ENCODE measurements at regions not wholly inside any gene's neighbourhood (a gene's known extent, or its start where the extent isn't known, plus 50 kb on each side); places are given as distances from the start of the nearest gene placed in this dataset.
"Not testable (repeated sequence)": the region's sequence is repeated elsewhere in the genome, so short reads cannot be mapped to it uniquely, and the experiment has no call there.

DNA sequence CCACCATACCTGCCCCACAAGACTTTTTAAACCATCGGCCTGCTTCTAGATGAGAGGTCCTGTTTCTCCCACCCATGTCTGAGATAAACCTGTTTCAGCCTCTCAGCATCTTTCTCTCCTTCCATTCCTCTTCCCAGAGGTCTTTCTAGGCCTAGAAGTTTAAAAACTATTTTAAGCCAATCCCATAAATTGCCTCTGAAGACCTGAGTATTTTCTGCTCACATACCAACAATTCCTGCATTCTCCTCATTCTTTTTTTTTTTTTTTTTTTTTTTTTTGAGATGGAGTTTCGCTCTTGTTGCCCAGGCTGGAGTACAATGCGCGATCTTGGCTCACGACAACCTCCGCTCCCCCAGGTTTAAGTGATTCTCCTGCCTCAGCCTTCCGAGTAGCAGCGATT is 262.9 kb upstream of the AUTS2 start:
- DNase-seq (ENCODE audit: low read depth), result no peak

- DNase-seq (ENCODE audit: low read depth), result no peak
Measured at GRCh38 chr7:69336976-69337375, 261.3 kb upstream of the AUTS2 start.

DNA sequence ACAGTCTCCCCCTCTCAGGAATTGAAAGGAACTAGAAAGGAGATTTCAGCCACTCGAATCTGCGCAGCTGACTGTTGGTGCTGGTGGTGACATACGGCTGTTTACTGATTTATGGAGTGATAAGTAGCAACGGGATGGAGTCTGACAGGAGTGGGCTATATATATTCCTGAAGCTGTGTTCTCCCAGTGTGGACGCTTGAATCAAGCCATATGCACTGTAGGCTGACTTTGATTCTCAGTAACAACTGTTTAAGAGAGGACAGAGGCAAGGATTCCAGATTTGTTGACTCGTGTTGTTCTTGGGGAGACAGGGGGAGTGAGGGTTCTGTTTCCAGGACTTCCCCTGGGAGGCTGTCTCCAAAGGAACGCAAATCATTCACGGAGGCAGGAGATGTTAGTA is 260.1 kb upstream of the AUTS2 start:
- no peak for DNase-seq (ENCODE audit: low read depth)

DNA sequence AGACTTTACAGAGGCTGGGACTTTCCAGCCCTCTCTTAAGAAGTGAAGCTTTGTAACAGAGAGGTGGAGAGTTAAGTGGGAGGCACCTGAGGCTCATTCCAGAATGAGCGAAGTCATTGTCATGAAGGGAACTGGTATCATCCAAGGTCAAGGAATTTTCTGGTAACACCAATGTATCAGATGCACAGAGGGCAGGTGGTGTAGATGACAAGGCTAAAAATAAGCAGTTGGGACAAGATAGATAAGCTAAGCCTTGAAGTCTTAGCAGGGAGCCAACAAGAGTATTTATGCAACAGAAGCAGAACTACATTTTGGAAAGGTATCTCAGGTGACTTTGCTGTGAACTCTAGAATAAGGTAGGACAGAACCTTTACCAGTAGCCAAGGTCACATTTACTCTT is 257.0 kb upstream of the AUTS2 start:
- DNase-seq (ENCODE audit: low read depth), result no peak

- no peak for DNase-seq (ENCODE audit: low read depth)
Measured at GRCh38 chr7:69342154-69342884, 256.0 kb upstream of the AUTS2 start.

DNA sequence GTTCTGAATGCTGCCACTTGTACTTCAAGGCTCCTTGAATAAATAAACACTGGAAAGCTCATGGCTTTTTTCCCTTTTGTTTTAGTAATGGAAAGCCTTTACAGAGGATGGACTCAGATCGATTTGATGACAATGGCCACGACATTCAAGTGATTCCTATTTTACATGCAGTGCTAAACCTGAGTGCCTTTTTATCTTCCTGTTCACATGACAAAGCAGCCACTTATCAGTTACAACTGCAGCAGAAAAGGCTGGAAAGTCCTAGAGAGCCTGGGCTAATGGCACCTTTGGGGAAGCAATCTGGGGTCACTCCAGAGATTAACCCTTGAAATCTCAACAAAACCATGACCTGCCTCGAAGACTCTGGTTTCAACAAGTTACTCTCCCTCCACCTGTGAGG is 249.0 kb upstream of the AUTS2 start:
- DNase-seq (ENCODE audit: low read depth), result no peak

- DNase-seq (ENCODE audit: low read depth), result no peak
Measured at GRCh38 chr7:69358163-69358821, 240.0 kb upstream of the AUTS2 start.

DNA sequence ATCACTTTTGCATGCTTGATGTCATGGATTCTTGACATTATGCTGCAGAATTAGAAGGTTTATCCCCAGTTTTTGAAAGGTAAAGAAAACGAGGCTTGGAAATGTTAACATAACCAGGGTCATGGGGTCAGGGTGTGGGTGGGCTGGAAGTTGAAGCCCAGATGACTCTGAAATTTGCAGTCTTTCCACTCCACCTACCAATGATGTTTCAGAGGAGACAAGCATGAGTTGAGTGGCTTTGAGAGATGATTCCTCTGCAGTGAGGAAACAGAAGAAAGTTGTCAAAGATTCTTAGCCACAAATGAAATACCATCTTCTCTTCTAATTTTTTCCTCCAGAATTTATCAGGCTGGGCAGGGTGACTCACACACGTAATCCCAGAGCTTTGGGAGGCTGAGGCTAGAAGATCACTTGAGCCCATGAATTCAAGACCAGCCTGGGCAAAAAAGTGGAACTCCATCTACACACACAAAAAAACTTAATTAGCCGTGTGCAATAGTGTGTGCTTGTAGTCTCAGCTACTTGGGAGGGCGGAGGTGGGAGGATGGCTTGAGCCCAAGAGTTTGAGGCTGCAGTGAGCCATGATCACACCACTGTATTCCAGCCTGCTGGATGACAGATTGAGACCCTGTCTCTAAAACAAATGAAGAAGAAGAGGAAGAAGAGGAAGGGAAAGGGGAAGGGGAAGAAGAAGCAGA is 239.1 kb upstream of the AUTS2 start:
- DNase-seq (ENCODE audit: low read depth), result no peak

GRCh38 chr7:69360913-69361312 is 237.4 kb upstream of the AUTS2 start:
- no peak for DNase-seq (ENCODE audit: low read depth)

GRCh38 chr7:69363136-69363535 is 235.1 kb upstream of the AUTS2 start:
- no peak for DNase-seq (ENCODE audit: low read depth)

- no peak for DNase-seq (ENCODE audit: low read depth)
Measured at GRCh38 chr7:69364813-69365643, 233.2 kb upstream of the AUTS2 start.

GRCh38 chr7:69365651-69366192 is 232.6 kb upstream of the AUTS2 start:
- DNase-seq (ENCODE audit: low read depth), result no peak

- no peak for DNase-seq (ENCODE audit: low read depth)
Measured at GRCh38 chr7:69367780-69368179, 230.5 kb upstream of the AUTS2 start.

DNA sequence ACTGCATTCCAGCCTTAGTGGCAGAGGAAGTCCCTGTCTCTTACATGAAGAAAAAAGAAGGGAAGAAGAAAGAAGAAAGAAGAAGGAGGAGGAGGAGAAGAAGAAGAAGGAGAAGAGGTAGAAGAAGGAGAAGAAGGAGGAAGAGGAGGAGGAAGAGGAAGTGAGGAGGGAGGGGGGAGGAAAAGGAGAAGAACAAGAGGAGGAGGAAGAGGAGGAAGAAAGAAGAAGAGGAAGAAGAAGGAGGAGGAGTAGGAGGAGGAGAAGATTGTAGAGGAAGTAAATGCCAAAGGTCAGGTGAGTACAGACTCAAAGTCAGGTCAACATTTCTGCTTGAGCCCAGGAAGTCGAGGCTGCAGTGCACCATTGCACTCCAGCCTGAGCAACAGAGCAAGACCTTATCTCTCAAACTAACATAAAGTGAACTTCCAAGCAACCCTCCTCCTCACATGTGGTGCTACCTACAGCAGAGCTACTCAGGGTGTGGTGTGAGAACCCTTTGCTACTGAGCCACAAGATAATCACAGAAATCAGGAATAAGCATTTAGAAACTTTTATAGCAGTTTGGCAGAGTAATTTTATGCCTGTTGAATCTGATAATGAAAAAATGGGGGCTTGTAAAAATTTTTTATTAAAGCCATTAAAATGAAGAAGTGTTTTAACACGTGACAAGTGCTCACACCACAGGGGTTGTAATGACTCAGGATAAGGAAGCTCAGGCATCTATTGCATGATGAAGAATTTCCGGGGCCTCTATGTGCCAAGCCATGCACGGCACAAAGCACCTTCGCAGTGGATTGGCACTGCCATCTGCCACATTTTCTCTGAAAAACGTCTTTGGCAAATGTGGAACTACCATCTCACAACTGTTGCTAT is 224.9 kb upstream of the AUTS2 start:
- DNase-seq (ENCODE audit: low read depth), result no peak

DNA sequence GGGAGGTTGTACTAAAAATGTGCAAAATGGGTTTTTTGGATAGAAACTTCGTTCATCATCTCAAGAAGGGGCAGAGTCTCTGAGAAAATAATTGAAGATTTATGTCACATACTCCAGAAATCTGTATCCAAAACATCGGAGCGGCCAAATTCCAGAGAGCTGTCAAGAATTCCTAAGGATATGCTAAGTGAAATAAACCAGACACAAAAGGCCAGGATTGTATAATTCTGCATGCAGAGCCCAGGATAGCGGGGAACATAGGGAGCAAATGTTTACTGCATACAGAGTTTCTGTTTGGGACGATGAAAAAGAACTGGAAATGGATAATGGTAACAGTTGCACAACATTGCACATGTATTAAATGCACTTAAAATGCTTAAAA is 224.2 kb upstream of the AUTS2 start:
- no peak for DNase-seq (ENCODE audit: low read depth)

GRCh38 chr7:69377191-69377590 is 221.1 kb upstream of the AUTS2 start:
- DNase-seq (ENCODE audit: low read depth), result no peak

DNA sequence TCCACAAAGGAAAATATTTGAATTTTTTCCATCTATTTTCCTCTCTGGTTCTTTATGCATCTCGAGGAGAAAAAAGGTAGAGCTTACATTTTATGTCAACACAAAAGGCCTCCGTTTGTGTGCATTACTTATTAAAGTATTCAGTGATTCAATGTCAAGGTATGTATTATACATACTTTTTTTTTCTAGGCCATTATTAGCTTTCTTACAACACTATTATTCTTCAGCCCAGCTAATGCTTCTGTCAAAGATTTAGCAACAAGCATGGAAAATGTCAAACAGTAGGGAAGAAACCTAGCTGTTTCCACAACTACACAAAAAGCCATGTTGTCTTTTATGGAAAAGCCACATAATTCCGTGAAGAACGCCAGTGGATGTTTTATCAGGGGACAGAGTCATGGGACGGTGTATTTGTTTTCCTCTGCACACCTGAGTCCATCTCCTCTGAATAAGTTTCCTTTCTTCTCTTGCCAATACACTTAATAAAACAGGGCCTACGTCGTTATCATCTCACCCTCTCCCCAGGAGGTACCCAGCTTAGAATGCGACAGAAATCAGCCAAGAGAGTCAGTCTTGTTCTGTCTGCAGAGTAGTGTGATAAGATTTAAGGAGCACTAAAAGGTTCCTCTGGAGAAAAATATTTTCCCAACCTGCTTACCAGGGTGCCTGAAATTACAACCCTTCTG is 209.7 kb upstream of the AUTS2 start:
- no peak for DNase-seq (ENCODE audit: low read depth)

GRCh38 chr7:69389216-69389615 is 209.1 kb upstream of the AUTS2 start:
- no peak for DNase-seq (ENCODE audit: low read depth)

GRCh38 chr7:69393912-69394311 is 204.4 kb upstream of the AUTS2 start:
- DNase-seq (ENCODE audit: low read depth), result not testable (repeated sequence)

GRCh38 chr7:69395061-69395714 is 203.1 kb upstream of the AUTS2 start:
- DNase-seq (ENCODE audit: low read depth), result no peak
